ENCODE measurements at regions not wholly inside any gene's neighbourhood (a gene's known extent, or its start where the extent isn't known, plus 50 kb on each side); places are given as distances from the start of the nearest gene placed in this dataset.

- Histone ChIP-seq H3K36me3 (no peaks in the 10 kb centered on the region), H3K27me3 (no peaks in the 10 kb centered on the region), H3K27ac (no peak overlapping the region), H3K9me3 (no peaks in the 10 kb centered on the region), H3K4me1 (no peaks in the 10 kb centered on the region), H3K4me3 (no peak overlapping the region)
- TF ChIP-seq POLR2A (IDR thresholded peaks at IDR 0.05), result no peak
- TF ChIP-seq CTCF (IDR thresholded peaks at IDR 0.05), result no peak
- intact Hi-C loops (cut with DNase I), result no loop called here
- 73 to 81% methylated on average over 3 of the region's 3 CpGs for WGBS, 2 donors
- no peak for DNase-seq
These were observed 299.3 kb downstream of the FBXW7 start for GRCh38 chr4:152236519-152237056.

GRCh38 chr4:152235718-152236117 lies 300.2 kb downstream of the FBXW7 start:
- WGBS, 2 donors, result 93% methylated on average over 3 of the region's 3 CpGs
- intact Hi-C loops (cut with DNase I), result no loop called here

GRCh38 chr4:152234571-152234970 lies 301.3 kb downstream of the FBXW7 start:
- Histone ChIP-seq H3K36me3 (no peaks in the 10 kb centered on the region), H3K4me1 (no peaks in the 10 kb centered on the region), H3K4me3 (no peak overlapping the region), H3K27ac (no peak overlapping the region), H3K27me3 (no peaks in the 10 kb centered on the region), H3K9me3 (no peaks in the 10 kb centered on the region)
- WGBS, 2 donors, result 94 to 100% methylated on average over 3 of the region's 3 CpGs
- intact Hi-C loops (cut with DNase I), result no loop called here
- DNase-seq, result no peak
- no peak for TF ChIP-seq POLR2A (IDR thresholded peaks at IDR 0.05)
- TF ChIP-seq CTCF (IDR thresholded peaks at IDR 0.05), result no peak

More at GRCh38 chr4:152235718-152236117, 300.2 kb downstream of the FBXW7 start:
- Histone ChIP-seq H3K27ac (no peak overlapping the region), H3K9me3 (no peaks in the 10 kb centered on the region), H3K36me3 (no peaks in the 10 kb centered on the region), H3K4me1 (no peaks in the 10 kb centered on the region), H3K4me3 (no peak overlapping the region), H3K27me3 (no peaks in the 10 kb centered on the region)
- TF ChIP-seq CTCF (IDR thresholded peaks at IDR 0.05), result no peak
- TF ChIP-seq POLR2A (IDR thresholded peaks at IDR 0.05), result no peak
- DNase-seq, result no peak

- no peak for DNase-seq
- TF ChIP-seq CTCF (IDR thresholded peaks at IDR 0.05) (no peak), POLR2A (IDR thresholded peaks at IDR 0.05) (no peak)
- no peaks in the 10 kb centered on the region for H3K9me3 ChIP-seq
- H3K4me3 ChIP-seq, result no peak overlapping the region
- H3K27ac ChIP-seq, result no peak overlapping the region
- no peaks in the 10 kb centered on the region for H3K27me3 ChIP-seq
- H3K4me1 ChIP-seq, result no peaks in the 10 kb centered on the region
- no peaks in the 10 kb centered on the region for H3K36me3 ChIP-seq
- WGBS, 2 donors, result 80 to 86% methylated on average over 2 of the region's 2 CpGs
- intact Hi-C loops (cut with DNase I), result no loop called here
These were observed 303.6 kb downstream of the FBXW7 start for GRCh38 chr4:152232271-152232670.

GRCh38 chr4:152229782-152230289 lies 306.1 kb downstream of the FBXW7 start:
- WGBS, 2 donors, result 91 to 93% methylated on average over 6 of the region's 6 CpGs
- intact Hi-C loops (cut with DNase I), result no loop called here
- Histone ChIP-seq H3K36me3 (no peaks in the 10 kb centered on the region), H3K27ac (no peak overlapping the region), H3K27me3 (no peaks in the 10 kb centered on the region), H3K4me1 (no peaks in the 10 kb centered on the region), H3K4me3 (no peak overlapping the region), H3K9me3 (no peaks in the 10 kb centered on the region)
- DNase-seq, result no peak
- no peak for TF ChIP-seq POLR2A (IDR thresholded peaks at IDR 0.05)

- H3K4me3 ChIP-seq, result no peak overlapping the region
- H3K4me1 ChIP-seq, result no peaks in the 10 kb centered on the region
- WGBS, 2 donors, result 86 to 100% methylated on average over 1 of the region's 1 CpG
- no peaks in the 10 kb centered on the region for H3K36me3 ChIP-seq
- H3K27me3 ChIP-seq, result no peaks in the 10 kb centered on the region
- intact Hi-C loops (cut with DNase I), result no loop called here
- no peak for DNase-seq
- no peak overlapping the region for H3K27ac ChIP-seq
- H3K9me3 ChIP-seq, result no peaks in the 10 kb centered on the region
- TF ChIP-seq POLR2A (IDR thresholded peaks at IDR 0.05) (no peak), CTCF (IDR thresholded peaks at IDR 0.05) (no peak)
These were observed 310.2 kb downstream of the FBXW7 start for GRCh38 chr4:152225680-152226079.

Measured in esophagus squamous epithelium (tissue), 5 donors.